AG08395 (cell line): ENCODE measurements at regions not wholly inside any gene's neighbourhood (a gene's known extent, or its start where the extent isn't known, plus 50 kb on each side); places are given as distances from the start of the nearest gene placed in this dataset.

ENCODE experiments used
- DNase-seq: peaks from one replicate; pipeline ENCODE4 v3.0.0; 2012; ENCODE audit warnings: mixed read lengths, low spot score

- no peak for DNase-seq
These were observed 235.1 kb upstream of the CELF2 start for GRCh38 chr10:10782603-10783002.

- no peak for DNase-seq
These were observed 232.0 kb upstream of the CELF2 start for GRCh38 chr10:10785627-10786026.

GRCh38 chr10:10786109-10787090, 231.3 kb upstream of the CELF2 start:
- peak; percentile 28 for DNase-seq

GRCh38 chr10:10787586-10787985, 230.1 kb upstream of the CELF2 start:
- no peak for DNase-seq

GRCh38 chr10:10788761-10789160, 228.9 kb upstream of the CELF2 start:
- DNase-seq: no peak

GRCh38 chr10:10791869-10792268, 225.8 kb upstream of the CELF2 start:
- DNase-seq: no peak

- DNase-seq: peak; percentile 64
These were observed 225.0 kb upstream of the CELF2 start for GRCh38 chr10:10792681-10793080.

GRCh38 chr10:10794046-10794445, 223.6 kb upstream of the CELF2 start:
- DNase-seq: no peak

GRCh38 chr10:10794791-10795191, 222.9 kb upstream of the CELF2 start:
- peak; percentile 70 for DNase-seq

- DNase-seq: no peak
These were observed 221.5 kb upstream of the CELF2 start for GRCh38 chr10:10796061-10796773.

- DNase-seq: no peak
These were observed 220.8 kb upstream of the CELF2 start for GRCh38 chr10:10796774-10797415.

- DNase-seq: no peak
These were observed 220.2 kb upstream of the CELF2 start for GRCh38 chr10:10797513-10797912.

- DNase-seq: no peak
These were observed 219.4 kb upstream of the CELF2 start for GRCh38 chr10:10798102-10798863.

GRCh38 chr10:10798864-10799192, 218.8 kb upstream of the CELF2 start:
- no peak for DNase-seq

GRCh38 chr10:10800961-10801360, 216.7 kb upstream of the CELF2 start:
- DNase-seq: no peak

- DNase-seq: no peak
These were observed 214.4 kb upstream of the CELF2 start for GRCh38 chr10:10803278-10803677.

GRCh38 chr10:10804061-10804460, 213.6 kb upstream of the CELF2 start:
- DNase-seq: no peak

- peak; percentile 49 for DNase-seq
These were observed 212.5 kb upstream of the CELF2 start for GRCh38 chr10:10804998-10805740.

- DNase-seq: no peak
These were observed 210.6 kb upstream of the CELF2 start for GRCh38 chr10:10807106-10807505.

- no peak for DNase-seq
These were observed 206.1 kb upstream of the CELF2 start for GRCh38 chr10:10811562-10811961.

- DNase-seq: no peak
These were observed 204.0 kb upstream of the CELF2 start for GRCh38 chr10:10813656-10814055.
